HL-60 (cell line): ENCODE measurements at regions not wholly inside any gene's neighbourhood (a gene's known extent, or its start where the extent isn't known, plus 50 kb on each side); places are given as distances from the start of the nearest gene placed in this dataset.

Experiments used
- CTCF ChIP-seq: IDR thresholded peaks from one replicate; pipeline ENCODE4 v1.5.1; 2011; ENCODE audit warnings: low read length, control low read depth, inconsistent platforms; ENCODE audit not compliant: insufficient read depth
- GABPA ChIP-seq: IDR thresholded peaks from 2 replicates; pipeline ENCODE4 v1.6.1; 2012; ENCODE audit warnings: low read depth
- REST ChIP-seq: IDR thresholded peaks from 2 replicates; pipeline ENCODE4 v1.6.1; 2012; ENCODE audit warnings: low read depth; ENCODE audit not compliant: insufficient replicate concordance

- TF ChIP-seq GABPA (no peak), CTCF (no peak), REST (no peak)
These were observed 82.0 kb upstream of the NEDD4L start for GRCh38 chr18:57961876-57962505.
